GM18867 (cell line): ENCODE measurements at regions not wholly inside any gene's neighbourhood (a gene's known extent, or its start where the extent isn't known, plus 50 kb on each side); places are given as distances from the start of the nearest gene placed in this dataset.

Experiments used
- ATAC-seq: cut with Tn5 transposase; IDR thresholded peaks from one replicate; pipeline ENCODE4 v1.9.1; 2021; ENCODE audit warnings: mild to moderate bottlenecking, moderate library complexity; ENCODE audit not compliant: unreplicated experiment

- no peak for ATAC-seq
These were observed 191.0 kb upstream of the ADAMTS16 start for GRCh38 chr5:4949108-4949507.

GRCh38 chr5:4953576-4953975 is 186.6 kb upstream of the ADAMTS16 start:
- no peak for ATAC-seq

- no peak for ATAC-seq
These were observed 186.1 kb upstream of the ADAMTS16 start for GRCh38 chr5:4954048-4954447.

- ATAC-seq = no peak
These were observed 176.9 kb upstream of the ADAMTS16 start for GRCh38 chr5:4963265-4963664.

- no peak for ATAC-seq
These were observed 170.8 kb upstream of the ADAMTS16 start for GRCh38 chr5:4969351-4969750.

- ATAC-seq = no peak
These were observed 170.0 kb upstream of the ADAMTS16 start for GRCh38 chr5:4970171-4970570.

GRCh38 chr5:4976902-4977301 is 163.2 kb upstream of the ADAMTS16 start:
- no peak for ATAC-seq

- ATAC-seq = no peak
These were observed 162.6 kb upstream of the ADAMTS16 start for GRCh38 chr5:4977416-4978110.

- no peak for ATAC-seq
These were observed 159.9 kb upstream of the ADAMTS16 start for GRCh38 chr5:4980201-4980600.

- no peak for ATAC-seq
These were observed 158.5 kb upstream of the ADAMTS16 start for GRCh38 chr5:4981608-4982007.

GRCh38 chr5:4983701-4984100 is 156.4 kb upstream of the ADAMTS16 start:
- ATAC-seq = no peak

GRCh38 chr5:4984461-4984860 is 155.7 kb upstream of the ADAMTS16 start:
- no peak for ATAC-seq

- no peak for ATAC-seq
These were observed 152.7 kb upstream of the ADAMTS16 start for GRCh38 chr5:4987431-4987830.

GRCh38 chr5:4989118-4989517 is 151.0 kb upstream of the ADAMTS16 start:
- ATAC-seq = no peak

- no peak for ATAC-seq
These were observed 150.1 kb upstream of the ADAMTS16 start for GRCh38 chr5:4990017-4990416.

- ATAC-seq = no peak
These were observed 149.7 kb upstream of the ADAMTS16 start for GRCh38 chr5:4990462-4990861.

- no peak for ATAC-seq
These were observed 148.2 kb upstream of the ADAMTS16 start for GRCh38 chr5:4991925-4992324.

- no peak for ATAC-seq
These were observed 145.1 kb upstream of the ADAMTS16 start for GRCh38 chr5:4995014-4995413.

- ATAC-seq = no peak
These were observed 134.8 kb upstream of the ADAMTS16 start for GRCh38 chr5:5005353-5005752.

GRCh38 chr5:5006548-5006947 is 133.6 kb upstream of the ADAMTS16 start:
- peak; percentile 45 for ATAC-seq

GRCh38 chr5:5009240-5009639 is 130.9 kb upstream of the ADAMTS16 start:
- ATAC-seq = no peak

GRCh38 chr5:5011151-5011550 is 129.0 kb upstream of the ADAMTS16 start:
- no peak for ATAC-seq

GRCh38 chr5:5014586-5015235 is 125.4 kb upstream of the ADAMTS16 start:
- ATAC-seq = no peak
